Ascending aorta (tissue), 2 donors: ENCODE measurements at regions not wholly inside any gene's neighbourhood (a gene's known extent, or its start where the extent isn't known, plus 50 kb on each side); places are given as distances from the start of the nearest gene placed in this dataset.

ENCODE experiments used
- DNase-seq, 2 donors: peaks; one replicate each; pipeline ENCODE4 v3.0.0-alpha.2; 2019; ENCODE audit warnings: low spot score in 2 of 2
- H3K27ac ChIP-seq, 2 donors: fragments of 200-600 bp; sonication (generic); one replicate each; pipeline ENCODE4 v1.5.1; 2016 to 2017; ENCODE audit warnings: mild to moderate bottlenecking in 1 of 2
- H3K27me3 ChIP-seq: fragments of 200-600 bp; sonication (generic); one replicate; pipeline ENCODE4 v1.5.1; 2017
- H3K36me3 ChIP-seq, 2 donors: fragments of 200-600 bp; sonication (generic); one replicate each; pipeline ENCODE4 v1.5.1; 2016
- H3K4me1 ChIP-seq, 2 donors: fragments of 200-600 bp; sonication (generic); one replicate each; pipeline ENCODE4 v1.5.1; 2016 to 2017; ENCODE audit warnings: mild to moderate bottlenecking in 1 of 2
- H3K4me3 ChIP-seq, 2 donors: fragments of 200-600 bp; sonication (generic); one replicate each; pipeline ENCODE4 v1.5.1; 2016 to 2017; ENCODE audit warnings: mild to moderate bottlenecking in 1 of 2
- H3K9me3 ChIP-seq, 2 donors: fragments of 200-600 bp; sonication (generic); one replicate each; pipeline ENCODE4 v1.5.1; 2016
- CTCF ChIP-seq, 3 experiments: fragments of 200-600 bp in 2 of 3; fragments of 450-650 bp in 1 of 3; sonication (generic) in 2 of 3; IDR thresholded peaks; one replicate each; pipeline ENCODE4 v1.5.1; 2016 to 2019; ENCODE audit warnings: antibody characterized with exemption in 3 of 3, mild to moderate bottlenecking in 1 of 3, moderate library complexity in 1 of 3
- intact Hi-C: fragments of 100-400 bp; cut with DNase I; formaldehyde crosslinking; loops from one replicate; pipeline ENCODE4 v1.15.1; 2023

GRCh38 chrX:30060718-30061117 lies 154.6 kb upstream of the MAGEB2 start:
- H3K36me3 ChIP-seq = no peaks in the 10 kb centered on the region
- H3K4me3 ChIP-seq = no peak overlapping the region
- H3K4me1 ChIP-seq = no peaks in the 10 kb centered on the region
- DNase-seq = no peak
- no peak overlapping the region for H3K27ac ChIP-seq
- intact Hi-C loops = no loop called here
- no peak for TF ChIP-seq CTCF (IDR thresholded peaks at IDR 0.05)
- H3K27me3 ChIP-seq = no peaks in the 10 kb centered on the region
- no peaks in the 10 kb centered on the region for H3K9me3 ChIP-seq

GRCh38 chrX:30065226-30065625 lies 150.1 kb upstream of the MAGEB2 start:
- no peak for DNase-seq
- H3K36me3 ChIP-seq = no peaks in the 10 kb centered on the region
- H3K27me3 ChIP-seq = no peaks in the 10 kb centered on the region
- no peak overlapping the region for H3K4me3 ChIP-seq
- no peak for TF ChIP-seq CTCF (IDR thresholded peaks at IDR 0.05)
- intact Hi-C loops = no loop called here
- H3K9me3 ChIP-seq = no peaks in the 10 kb centered on the region
- H3K27ac ChIP-seq = no peak overlapping the region
- no peaks in the 10 kb centered on the region for H3K4me1 ChIP-seq

GRCh38 chrX:30067677-30068076 lies 147.7 kb upstream of the MAGEB2 start:
- no peaks in the 10 kb centered on the region for H3K4me1 ChIP-seq
- no peak for DNase-seq
- H3K27ac ChIP-seq = no peak overlapping the region
- H3K36me3 ChIP-seq = no peaks in the 10 kb centered on the region
- no peak overlapping the region for H3K4me3 ChIP-seq
- intact Hi-C loops = no loop called here
- no peaks in the 10 kb centered on the region for H3K9me3 ChIP-seq
- TF ChIP-seq CTCF (IDR thresholded peaks at IDR 0.05) = no peak
- H3K27me3 ChIP-seq = no peaks in the 10 kb centered on the region

- no peaks in the 10 kb centered on the region for H3K36me3 ChIP-seq
- H3K4me1 ChIP-seq = no peaks in the 10 kb centered on the region
- H3K4me3 ChIP-seq = no peak overlapping the region
- intact Hi-C loops = no loop called here
- no peak overlapping the region for H3K27ac ChIP-seq
- H3K9me3 ChIP-seq = no peaks in the 10 kb centered on the region
- no peak for TF ChIP-seq CTCF (IDR thresholded peaks at IDR 0.05)
- no peak for DNase-seq
- H3K27me3 ChIP-seq = no peaks in the 10 kb centered on the region
Observed at GRCh38 chrX:30085571-30085970, 129.8 kb upstream of the MAGEB2 start.

GRCh38 chrX:30111431-30111830 lies 103.9 kb upstream of the MAGEB2 start:
- H3K9me3 ChIP-seq = no peaks in the 10 kb centered on the region
- intact Hi-C loops = no loop called here
- no peak for TF ChIP-seq CTCF (IDR thresholded peaks at IDR 0.05)
- H3K4me1 ChIP-seq = no peaks in the 10 kb centered on the region
- H3K36me3 ChIP-seq = no peaks in the 10 kb centered on the region
- no peak for DNase-seq
- H3K4me3 ChIP-seq = no peak overlapping the region
- H3K27ac ChIP-seq = no peak overlapping the region
- H3K27me3 ChIP-seq = no peaks in the 10 kb centered on the region

- DNase-seq = no peak
- Histone ChIP-seq H3K27me3 (no peaks in the 10 kb centered on the region), H3K4me3 (no peak overlapping the region), H3K9me3 (no peaks in the 10 kb centered on the region), H3K36me3 (no peaks in the 10 kb centered on the region), H3K27ac (no peak overlapping the region), H3K4me1 (no peaks in the 10 kb centered on the region)
- intact Hi-C loops = no loop called here
- TF ChIP-seq CTCF (IDR thresholded peaks at IDR 0.05) = peak in 1 of 3 experiments; percentile 30
Observed at GRCh38 chrX:30141966-30142365, 73.4 kb upstream of the MAGEB2 start.
